Tibial nerve (tissue), 4 donors: ENCODE measurements at regions not wholly inside any gene's neighbourhood (a gene's known extent, or its start where the extent isn't known, plus 50 kb on each side); places are given as distances from the start of the nearest gene placed in this dataset.

ENCODE experiments used
- EP300 ChIP-seq, 2 donors: sonication (generic); formaldehyde crosslinking; IDR thresholded peaks; one replicate each; pipeline ENCODE4 v1.6.1; 2017; ENCODE audit warnings: antibody characterized with exemption in 2 of 2, mild to moderate bottlenecking in 1 of 2
- POLR2A ChIP-seq, 2 donors: fragments of 450-650 bp; IDR thresholded peaks; one replicate each; pipeline ENCODE4 v1.6.1; 2017; ENCODE audit warnings: antibody characterized with exemption in 2 of 2, mild to moderate bottlenecking in 2 of 2, moderate library complexity in 2 of 2
- TF ChIP-seq, protein P1 (sequence below), 5 experiments: fragments of 200-600 bp in 3 of 5; fragments of 450-650 bp in 2 of 5; sonication (generic) in 3 of 5; IDR thresholded peaks; one replicate each; pipeline ENCODE4 v1.5.1; 2016 to 2019; ENCODE audit warnings: antibody characterized with exemption in 5 of 5, mild to moderate bottlenecking in 3 of 5, moderate library complexity in 2 of 5

DNA sequence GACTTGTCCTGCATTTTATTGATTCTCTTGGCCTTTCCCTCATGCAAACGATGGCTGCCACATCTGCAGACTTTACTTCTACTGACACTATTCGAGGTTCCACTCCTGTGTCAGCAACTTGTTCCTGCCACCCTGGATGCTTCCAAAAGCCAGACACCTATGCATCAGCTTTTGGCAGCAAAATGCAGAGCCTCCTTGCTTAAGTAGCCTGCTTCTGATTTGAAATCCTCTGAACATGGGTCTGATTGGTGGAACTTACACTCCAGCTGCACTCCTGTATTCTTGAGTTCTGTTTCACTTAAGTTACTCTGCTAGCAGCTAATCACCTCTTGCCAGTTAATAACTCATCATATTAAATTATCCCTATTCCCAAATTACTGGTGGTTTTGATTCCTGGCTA lies 152.1 kb upstream of the FMN2 start:
- TF ChIP-seq POLR2A (IDR thresholded peaks at IDR 0.05) (no peak), EP300 (IDR thresholded peaks at IDR 0.05) (no peak)
- TF ChIP-seq, protein P1, sequence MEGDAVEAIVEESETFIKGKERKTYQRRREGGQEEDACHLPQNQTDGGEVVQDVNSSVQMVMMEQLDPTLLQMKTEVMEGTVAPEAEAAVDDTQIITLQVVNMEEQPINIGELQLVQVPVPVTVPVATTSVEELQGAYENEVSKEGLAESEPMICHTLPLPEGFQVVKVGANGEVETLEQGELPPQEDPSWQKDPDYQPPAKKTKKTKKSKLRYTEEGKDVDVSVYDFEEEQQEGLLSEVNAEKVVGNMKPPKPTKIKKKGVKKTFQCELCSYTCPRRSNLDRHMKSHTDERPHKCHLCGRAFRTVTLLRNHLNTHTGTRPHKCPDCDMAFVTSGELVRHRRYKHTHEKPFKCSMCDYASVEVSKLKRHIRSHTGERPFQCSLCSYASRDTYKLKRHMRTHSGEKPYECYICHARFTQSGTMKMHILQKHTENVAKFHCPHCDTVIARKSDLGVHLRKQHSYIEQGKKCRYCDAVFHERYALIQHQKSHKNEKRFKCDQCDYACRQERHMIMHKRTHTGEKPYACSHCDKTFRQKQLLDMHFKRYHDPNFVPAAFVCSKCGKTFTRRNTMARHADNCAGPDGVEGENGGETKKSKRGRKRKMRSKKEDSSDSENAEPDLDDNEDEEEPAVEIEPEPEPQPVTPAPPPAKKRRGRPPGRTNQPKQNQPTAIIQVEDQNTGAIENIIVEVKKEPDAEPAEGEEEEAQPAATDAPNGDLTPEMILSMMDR (IDR thresholded peaks at IDR 0.05): no peak
